ENCODE measurements at regions not wholly inside any gene's neighbourhood (a gene's known extent, or its start where the extent isn't known, plus 50 kb on each side); places are given as distances from the start of the nearest gene placed in this dataset.

- DNase-seq: no peak
Observed at GRCh38 chr2:16123856-16124780, 183.8 kb downstream of the MYCN start.

- no peak for DNase-seq
Observed at GRCh38 chr2:16123421-16123820, 183.1 kb downstream of the MYCN start.

- no peak for DNase-seq
Observed at GRCh38 chr2:16122556-16122955, 182.2 kb downstream of the MYCN start.

GRCh38 chr2:16121986-16122390 lies 181.6 kb downstream of the MYCN start:
- no peak for DNase-seq

GRCh38 chr2:16121231-16121985 lies 181.1 kb downstream of the MYCN start:
- DNase-seq: no peak

- DNase-seq: no peak
Observed at GRCh38 chr2:16120591-16121180, 180.3 kb downstream of the MYCN start.

GRCh38 chr2:16119741-16120140 lies 179.4 kb downstream of the MYCN start:
- no peak for DNase-seq

- DNase-seq: no peak
Observed at GRCh38 chr2:16118611-16119590, 178.6 kb downstream of the MYCN start.

GRCh38 chr2:16117791-16118610 lies 177.7 kb downstream of the MYCN start:
- DNase-seq: no peak

- DNase-seq: no peak
Observed at GRCh38 chr2:16117021-16117700, 176.8 kb downstream of the MYCN start.

- no peak for DNase-seq
Observed at GRCh38 chr2:16115881-16116830, 175.8 kb downstream of the MYCN start.

GRCh38 chr2:16115291-16115690 lies 174.9 kb downstream of the MYCN start:
- no peak for DNase-seq

GRCh38 chr2:16114836-16115235 lies 174.5 kb downstream of the MYCN start:
- no peak for DNase-seq

GRCh38 chr2:16114070-16114469 lies 173.7 kb downstream of the MYCN start:
- no peak for DNase-seq

GRCh38 chr2:16113568-16113967 lies 173.2 kb downstream of the MYCN start:
- DNase-seq: no peak

GRCh38 chr2:16112972-16113560 lies 172.7 kb downstream of the MYCN start:
- DNase-seq: no peak

- DNase-seq: no peak
Observed at GRCh38 chr2:16112251-16112971, 172.1 kb downstream of the MYCN start.

- no peak for DNase-seq
Observed at GRCh38 chr2:16111838-16112210, 171.5 kb downstream of the MYCN start.
